Lower lobe of right lung (tissue), 2 donors: ENCODE measurements at regions not wholly inside any gene's neighbourhood (a gene's known extent, or its start where the extent isn't known, plus 50 kb on each side); places are given as distances from the start of the nearest gene placed in this dataset.
"Not testable (repeated sequence)": the region's sequence is repeated elsewhere in the genome, so short reads cannot be mapped to it uniquely, and the experiment has no call there.

ENCODE experiments used
- ATAC-seq, 2 donors: fragments of 200-7000 bp; cut with Tn5 transposase; one replicate each; pipeline ENCODE4 v1.9.1; 2020 to 2022; ENCODE audit warnings: mild to moderate bottlenecking in 2 of 2, moderate library complexity in 2 of 2
- DNase-seq: peaks from one replicate; pipeline ENCODE4 v3.0.0-alpha.2; 2020
- H3K27ac ChIP-seq: fragments of 200-600 bp; one replicate; pipeline ENCODE4 v1.8.0; 2022
- H3K27me3 ChIP-seq: fragments of 200-600 bp; one replicate; pipeline ENCODE4 v1.8.0; 2022; ENCODE audit warnings: low read depth
- H3K36me3 ChIP-seq: fragments of 200-600 bp; one replicate; pipeline ENCODE4 v1.8.0; 2022; ENCODE audit warnings: mild to moderate bottlenecking
- H3K4me1 ChIP-seq: fragments of 200-600 bp; one replicate; pipeline ENCODE4 v1.8.0; 2022
- H3K4me3 ChIP-seq: fragments of 200-600 bp; one replicate; pipeline ENCODE4 v1.8.0; 2022; ENCODE audit warnings: mild to moderate bottlenecking
- H3K9me3 ChIP-seq: fragments of 200-600 bp; one replicate; pipeline ENCODE4 v1.8.0; 2022
- CTCF ChIP-seq: fragments of 200-600 bp; IDR thresholded peaks from one replicate; pipeline ENCODE4 v1.8.0; 2022; ENCODE audit warnings: antibody characterized with exemption, mild to moderate bottlenecking
- intact Hi-C: fragments of 100-400 bp; cut with DNase I; formaldehyde crosslinking; loops from one replicate; pipeline ENCODE4 v1.11.0; 2022
- donor health status: DM: no; HTN: yes; CAD: no; lungs with severe emphysema.

- DNase-seq (no peak), ATAC-seq (no peak)
- H3K36me3 ChIP-seq: no peaks in the 10 kb centered on the region
- H3K9me3 ChIP-seq: no peaks in the 10 kb centered on the region
- H3K27ac ChIP-seq: no peak overlapping the region
- H3K27me3 ChIP-seq: no peaks in the 10 kb centered on the region
- TF ChIP-seq CTCF: no peak
- intact Hi-C loops: no loop called here
- H3K4me1 ChIP-seq: no peaks in the 10 kb centered on the region
- no peak overlapping the region for H3K4me3 ChIP-seq
Measured at GRCh38 chrX:56462389-56462788, 101.0 kb upstream of the UBQLN2 start.

- Histone ChIP-seq H3K9me3 (no peaks in the 10 kb centered on the region), H3K27ac (no peak overlapping the region), H3K4me1 (no peaks in the 10 kb centered on the region), H3K27me3 (no peaks in the 10 kb centered on the region), H3K36me3 (no peaks in the 10 kb centered on the region), H3K4me3 (no peak overlapping the region)
- intact Hi-C loops: no loop called here
- no peak for TF ChIP-seq CTCF
- ATAC-seq (no peak), DNase-seq (no peak)
Measured at GRCh38 chrX:56468441-56468840, 95.0 kb upstream of the UBQLN2 start.

- H3K9me3 ChIP-seq, H3K4me3 ChIP-seq, ATAC-seq, H3K4me1 ChIP-seq, DNase-seq, H3K27me3 ChIP-seq, intact Hi-C loops, H3K27ac ChIP-seq, H3K36me3 ChIP-seq: not testable (repeated sequence)
Measured at GRCh38 chrX:56494923-56495322, 68.5 kb upstream of the UBQLN2 start.

- ATAC-seq (no peak), DNase-seq (no peak)
- Histone ChIP-seq H3K27me3 (no peaks in the 10 kb centered on the region), H3K9me3 (no peaks in the 10 kb centered on the region), H3K4me3 (no peak overlapping the region), H3K36me3 (no peaks in the 10 kb centered on the region), H3K4me1 (no peaks in the 10 kb centered on the region), H3K27ac (no peak overlapping the region)
- no peak for TF ChIP-seq CTCF
- intact Hi-C loops: no loop called here
Measured at GRCh38 chrX:56498756-56499155, 64.7 kb upstream of the UBQLN2 start.

- no peak overlapping the region for H3K27ac ChIP-seq
- no peak for ATAC-seq
- no peaks in the 10 kb centered on the region for H3K9me3 ChIP-seq
- intact Hi-C loops: no loop called here
- no peak overlapping the region for H3K4me3 ChIP-seq
- H3K36me3 ChIP-seq: no peaks in the 10 kb centered on the region
- DNase-seq: no peak
- no peaks in the 10 kb centered on the region for H3K27me3 ChIP-seq
- TF ChIP-seq CTCF: no peak
- H3K4me1 ChIP-seq: no peaks in the 10 kb centered on the region
Measured at GRCh38 chrX:56499372-56499771, 64.1 kb upstream of the UBQLN2 start.

GRCh38 chrX:56503941-56504673, 59.3 kb upstream of the UBQLN2 start:
- TF ChIP-seq CTCF: no peak
- Histone ChIP-seq H3K27ac (no peak overlapping the region), H3K9me3 (no peaks in the 10 kb centered on the region), H3K4me3 (no peak overlapping the region), H3K4me1 (no peaks in the 10 kb centered on the region), H3K27me3 (no peaks in the 10 kb centered on the region), H3K36me3 (no peaks in the 10 kb centered on the region)
- DNase-seq (no peak), ATAC-seq (no peak)
- intact Hi-C loops: no loop called here
